Astrocyte (in vitro differentiated cells and primary cell): ENCODE measurements at regions not wholly inside any gene's neighbourhood (a gene's known extent, or its start where the extent isn't known, plus 50 kb on each side); places are given as distances from the start of the nearest gene placed in this dataset.

ENCODE experiments used
- EZH2 ChIP-seq: IDR thresholded peaks from 2 replicates; pipeline ENCODE4 v1.6.1; 2012; ENCODE audit warnings: mild to moderate bottlenecking, low read length, inconsistent platforms; ENCODE audit not compliant: insufficient read depth
- TF ChIP-seq, protein P1 (sequence below): IDR thresholded peaks from 2 replicates; pipeline ENCODE4 v1.5.1; 2011; ENCODE audit warnings: low read depth, mild to moderate bottlenecking, inconsistent platforms, low read length, moderate library complexity; ENCODE audit not compliant: insufficient read depth

DNA sequence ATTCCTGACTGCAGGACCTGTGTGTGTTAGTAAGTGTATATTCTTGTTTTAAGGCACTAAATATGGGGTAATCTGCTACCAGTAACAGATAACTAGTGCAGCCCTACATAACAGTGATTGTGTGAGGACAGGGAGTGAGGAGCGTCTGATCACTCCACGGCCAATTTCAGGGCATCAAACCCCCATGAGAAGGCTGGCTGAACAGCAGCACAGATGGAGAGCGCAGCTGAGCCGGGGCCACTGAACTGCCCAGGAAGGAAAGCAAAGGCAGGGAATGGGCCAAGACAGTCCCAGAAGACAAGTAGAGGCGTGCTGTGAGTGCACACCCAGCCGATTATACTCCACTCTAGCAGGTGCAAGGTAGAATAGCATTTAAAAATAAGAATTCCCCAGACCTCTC lies 157.1 kb upstream of the CHST15 start:
- TF ChIP-seq, protein P1, sequence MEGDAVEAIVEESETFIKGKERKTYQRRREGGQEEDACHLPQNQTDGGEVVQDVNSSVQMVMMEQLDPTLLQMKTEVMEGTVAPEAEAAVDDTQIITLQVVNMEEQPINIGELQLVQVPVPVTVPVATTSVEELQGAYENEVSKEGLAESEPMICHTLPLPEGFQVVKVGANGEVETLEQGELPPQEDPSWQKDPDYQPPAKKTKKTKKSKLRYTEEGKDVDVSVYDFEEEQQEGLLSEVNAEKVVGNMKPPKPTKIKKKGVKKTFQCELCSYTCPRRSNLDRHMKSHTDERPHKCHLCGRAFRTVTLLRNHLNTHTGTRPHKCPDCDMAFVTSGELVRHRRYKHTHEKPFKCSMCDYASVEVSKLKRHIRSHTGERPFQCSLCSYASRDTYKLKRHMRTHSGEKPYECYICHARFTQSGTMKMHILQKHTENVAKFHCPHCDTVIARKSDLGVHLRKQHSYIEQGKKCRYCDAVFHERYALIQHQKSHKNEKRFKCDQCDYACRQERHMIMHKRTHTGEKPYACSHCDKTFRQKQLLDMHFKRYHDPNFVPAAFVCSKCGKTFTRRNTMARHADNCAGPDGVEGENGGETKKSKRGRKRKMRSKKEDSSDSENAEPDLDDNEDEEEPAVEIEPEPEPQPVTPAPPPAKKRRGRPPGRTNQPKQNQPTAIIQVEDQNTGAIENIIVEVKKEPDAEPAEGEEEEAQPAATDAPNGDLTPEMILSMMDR, result no peak
- no peak for TF ChIP-seq EZH2
